ENCODE measurements at regions not wholly inside any gene's neighbourhood (a gene's known extent, or its start where the extent isn't known, plus 50 kb on each side); places are given as distances from the start of the nearest gene placed in this dataset.
"Not testable (repeated sequence)": the region's sequence is repeated elsewhere in the genome, so short reads cannot be mapped to it uniquely, and the experiment has no call there.

DNA sequence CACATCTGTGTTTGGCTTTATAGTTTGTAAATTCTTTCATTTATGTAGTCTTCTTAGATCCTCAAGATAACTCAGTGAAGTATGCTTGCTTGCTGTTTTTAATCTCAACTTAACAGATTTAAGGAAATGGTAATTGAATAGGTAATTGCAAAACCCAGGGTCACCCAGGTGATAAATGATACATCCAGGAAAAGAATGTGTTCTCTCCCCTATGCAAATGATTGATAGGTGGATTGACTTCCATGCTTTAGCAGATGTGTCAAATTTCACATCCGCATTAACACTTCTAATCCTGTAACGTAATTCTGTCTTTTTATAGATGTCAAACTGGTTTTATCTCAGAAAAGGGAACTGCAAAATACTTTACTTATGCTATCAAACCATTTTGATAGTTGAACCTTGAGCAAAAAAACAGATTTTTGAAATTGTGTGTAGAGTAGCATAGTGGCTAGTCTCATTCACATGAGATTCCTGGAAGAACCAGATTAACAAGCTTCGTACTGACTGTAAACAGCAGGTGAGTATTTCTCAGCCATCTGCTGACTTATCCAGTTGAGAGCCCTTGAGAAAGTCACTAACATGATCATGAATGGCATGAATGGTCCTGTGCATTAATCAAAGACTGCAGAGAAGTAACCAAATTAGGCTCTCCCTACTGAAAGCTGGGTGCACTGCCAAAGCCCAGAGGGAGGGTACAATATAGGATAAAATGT is 86.7 kb upstream of the PAM start:
- 64% methylated on average over 3 of the region's 3 CpGs for WGBS, 2 experiments (ENCODE audit: low coverage in 1 of 2, low lambda C conversion rate in 2 of 2, missing lambda C conversion rate in 2 of 2)
- Histone ChIP-seq H3K4me2 (ENCODE audit: unreplicated experiment) (no peak overlapping the region), H3K9me2 (ENCODE audit: insufficient read depth) (no peaks in the 10 kb centered on the region), H3K9me3 (ENCODE audit: low read depth) (no peaks in the 10 kb centered on the region), H3K9ac (no peak overlapping the region), H3K36me3 (ENCODE audit: low read depth) (no peaks in the 10 kb centered on the region), H3K4me3 (no peak overlapping the region), H4K20me1 (ENCODE audit: insufficient read depth) (no peaks in the 10 kb centered on the region), H3K27ac (no peak overlapping the region), H2AFZ (no peak overlapping the region), H3F3A (ENCODE audit: insufficient read depth) (0 out of 2 replicates have a peak, but pooled peaks cover 15% of the 10 kb centered on the region), H3K79me2 (ENCODE audit: insufficient read depth) (no peaks in the 10 kb centered on the region), H3K4me1 (ENCODE audit: insufficient read depth) (peaks cover 11% of the 10 kb centered on the region), H3K27me3 (replicated peaks; ENCODE audit: insufficient read depth) (no peaks in the 10 kb centered on the region)
- TF ChIP-seq EZH2 (IDR thresholded peaks at IDR 0.05; ENCODE audit: insufficient read depth, poor library complexity, severe bottlenecking) (no peak), EZH2phosphoT487 (IDR thresholded peaks at IDR 0.05; ENCODE audit: insufficient read depth, low read depth) (no peak)
- in situ Hi-C loops (cut with MboI): no loop called here
- no peak for DNase-seq

DNA sequence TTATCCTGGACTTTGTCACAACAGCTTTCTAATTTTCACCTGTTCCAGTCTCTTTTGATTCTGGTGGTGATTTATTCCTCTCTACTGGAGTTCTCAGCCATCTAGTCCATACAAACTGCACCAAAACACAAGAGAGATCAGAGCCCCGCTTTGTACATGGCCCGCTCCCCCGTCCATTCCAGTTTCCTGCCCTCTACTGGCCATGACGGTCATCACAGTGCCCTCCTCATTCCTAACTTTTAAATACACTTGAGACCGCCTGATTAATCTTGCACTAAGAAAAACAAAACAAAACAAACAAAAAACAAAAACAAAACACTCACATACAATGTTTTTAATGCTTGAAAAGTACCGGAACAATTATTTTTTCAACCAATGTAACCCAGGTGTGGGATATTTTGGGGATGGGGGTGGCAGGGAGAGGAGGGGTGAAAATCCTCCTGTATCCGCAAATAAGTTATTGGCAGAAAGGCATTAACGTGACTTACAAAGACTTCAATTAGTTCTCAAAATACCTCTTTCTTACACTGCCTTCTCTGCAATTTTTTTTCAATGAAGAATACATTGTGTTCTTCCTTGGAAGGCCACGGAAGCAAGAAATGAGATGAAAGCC is 84.8 kb upstream of the PAM start:
- no peaks in the 10 kb centered on the region for H3K9me3 ChIP-seq (ENCODE audit: low read depth)
- H2AFZ ChIP-seq: peak overlapping the region; percentile 12; the same call in 1 of the 2 replicates
- H3K27ac ChIP-seq: no peak overlapping the region
- H3K4me1 ChIP-seq (ENCODE audit: insufficient read depth): no peaks in the 10 kb centered on the region; the same call in 1 of the 2 replicates
- H3F3A ChIP-seq (ENCODE audit: insufficient read depth): 0 out of 2 replicates have a peak, but pooled peaks cover 4% of the 10 kb centered on the region
- DNase-seq: peak; percentile 59
- H3K36me3 ChIP-seq (ENCODE audit: low read depth): no peaks in the 10 kb centered on the region
- no peaks in the 10 kb centered on the region for H4K20me1 ChIP-seq (ENCODE audit: insufficient read depth)
- H3K9me2 ChIP-seq (ENCODE audit: insufficient read depth): no peaks in the 10 kb centered on the region
- TF ChIP-seq EZH2phosphoT487 (IDR thresholded peaks at IDR 0.05; ENCODE audit: insufficient read depth, low read depth) (no peak), EZH2 (IDR thresholded peaks at IDR 0.05; ENCODE audit: insufficient read depth, poor library complexity, severe bottlenecking) (no peak)
- no peaks in the 10 kb centered on the region for H3K79me2 ChIP-seq (ENCODE audit: insufficient read depth)
- H3K27me3 ChIP-seq (replicated peaks; ENCODE audit: insufficient read depth): no peaks in the 10 kb centered on the region
- no peak overlapping the region for H3K4me2 ChIP-seq (ENCODE audit: unreplicated experiment)
- in situ Hi-C loops (cut with MboI): no loop called here
- no peak overlapping the region for H3K9ac ChIP-seq
- no peak overlapping the region for H3K4me3 ChIP-seq
- WGBS, 2 experiments (ENCODE audit: low coverage in 1 of 2, low lambda C conversion rate in 2 of 2, missing lambda C conversion rate in 2 of 2): 34 to 35% methylated on average over 9 of the region's 9 CpGs

DNA sequence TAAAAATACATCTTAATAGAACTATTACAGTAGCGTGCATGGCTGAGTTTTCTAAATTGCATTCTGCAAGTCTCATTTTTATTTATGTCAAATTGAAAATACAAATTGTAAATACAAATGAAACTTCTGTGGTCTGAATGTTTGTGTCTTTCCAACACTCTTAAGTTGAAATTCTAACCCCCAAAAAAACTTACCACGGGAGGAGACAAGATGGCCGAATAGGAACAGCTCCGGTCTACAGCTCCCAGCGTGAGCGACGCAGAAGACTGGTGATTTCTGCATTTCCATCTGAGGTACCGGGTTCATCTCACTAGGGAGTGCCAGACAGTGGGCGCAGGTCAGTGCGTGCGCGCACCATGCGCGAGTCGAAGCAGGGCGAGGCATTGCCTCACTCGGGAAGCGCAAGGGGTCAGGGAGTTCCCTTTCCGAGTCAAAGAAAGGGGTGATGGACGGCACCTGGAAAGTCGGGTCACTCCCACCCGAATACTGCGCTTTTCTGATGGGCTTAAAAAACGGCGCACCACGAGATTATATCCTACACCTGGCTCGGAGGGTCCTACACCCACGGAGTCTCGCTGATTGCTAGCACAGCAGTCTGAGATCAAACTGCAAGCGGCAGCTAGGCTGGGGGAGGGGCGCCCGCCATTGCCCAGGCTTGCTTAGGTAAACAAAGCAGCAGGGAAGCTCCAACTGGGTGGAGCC is 83.9 kb upstream of the PAM start:
- in situ Hi-C loops (cut with MboI); H3K9me2 ChIP-seq (ENCODE audit: insufficient read depth); H3F3A ChIP-seq (ENCODE audit: insufficient read depth); H3K27ac ChIP-seq; H3K27me3 ChIP-seq (replicated peaks; ENCODE audit: insufficient read depth); H3K36me3 ChIP-seq (ENCODE audit: low read depth); DNase-seq; H3K4me2 ChIP-seq (ENCODE audit: unreplicated experiment); H3K9me3 ChIP-seq (ENCODE audit: low read depth); H2AFZ ChIP-seq; H3K9ac ChIP-seq; H4K20me1 ChIP-seq (ENCODE audit: insufficient read depth); H3K4me1 ChIP-seq (ENCODE audit: insufficient read depth); H3K4me3 ChIP-seq; H3K79me2 ChIP-seq (ENCODE audit: insufficient read depth): not testable (repeated sequence)
- 67 to 80% methylated on average over 18 to 32 of the region's 32 CpGs for WGBS, 2 experiments (ENCODE audit: low coverage in 1 of 2, low lambda C conversion rate in 2 of 2, missing lambda C conversion rate in 2 of 2)

DNA sequence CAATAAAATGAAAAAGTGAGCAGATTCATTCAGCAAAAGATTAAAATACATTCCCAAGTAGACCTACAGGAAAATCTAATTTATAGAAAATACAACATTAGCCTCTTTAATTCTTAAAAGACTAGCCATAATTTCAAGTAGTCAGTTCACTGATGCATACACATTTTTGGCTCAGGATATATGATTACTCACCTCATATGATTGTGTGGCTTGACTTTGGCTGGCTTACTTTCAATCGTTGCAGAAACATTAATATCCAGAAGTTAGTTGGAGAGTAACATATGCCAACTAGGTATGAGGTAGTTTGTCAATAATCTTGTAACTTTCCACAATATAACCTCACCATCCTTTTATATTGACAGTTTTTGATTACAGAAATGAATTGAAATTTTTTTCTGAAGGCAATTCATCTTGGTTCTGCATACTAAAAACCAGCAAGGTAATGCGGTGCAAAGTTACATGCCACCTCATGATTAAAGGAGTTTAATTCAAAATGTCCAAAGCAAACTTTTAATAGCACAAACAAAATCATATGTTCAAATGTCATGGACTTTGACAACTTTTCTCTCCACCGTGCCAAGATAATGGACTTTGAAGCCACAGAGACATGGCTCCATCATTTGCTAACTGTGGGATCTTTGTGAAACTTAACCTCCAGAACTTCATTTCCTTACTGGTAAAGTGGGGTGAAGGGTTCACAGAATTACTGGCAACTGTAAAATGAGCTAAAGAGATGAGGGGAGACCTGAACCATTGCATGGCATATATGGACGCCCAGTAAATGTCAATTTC is 76.6 kb upstream of the PAM start:
- in situ Hi-C loops (cut with MboI): no loop called here
- peak overlapping the region; percentile 21 for H3K4me2 ChIP-seq (ENCODE audit: unreplicated experiment)
- peaks cover 11% of the 10 kb centered on the region; the same call in 1 of the 2 replicates for H3F3A ChIP-seq (ENCODE audit: insufficient read depth)

More for the DNA sequence above, 76.6 kb upstream of the PAM start:
- Histone ChIP-seq H4K20me1 (ENCODE audit: insufficient read depth) (no peaks in the 10 kb centered on the region), H3K9ac (no peak overlapping the region), H3K27me3 (replicated peaks; ENCODE audit: insufficient read depth) (no peaks in the 10 kb centered on the region), H3K9me3 (ENCODE audit: low read depth) (no peaks in the 10 kb centered on the region), H3K27ac (no peak overlapping the region), H3K4me1 (ENCODE audit: insufficient read depth) (peaks cover 27% of the 10 kb centered on the region), H3K79me2 (ENCODE audit: insufficient read depth) (no peaks in the 10 kb centered on the region), H2AFZ (no peak overlapping the region), H3K36me3 (ENCODE audit: low read depth) (no peaks in the 10 kb centered on the region), H3K4me3 (no peak overlapping the region; the same call in 1 of the 2 replicates), H3K9me2 (ENCODE audit: insufficient read depth) (no peaks in the 10 kb centered on the region)
- TF ChIP-seq EZH2 (IDR thresholded peaks at IDR 0.05; ENCODE audit: insufficient read depth, poor library complexity, severe bottlenecking): no peak
- 71 to 73% methylated on average over 4 of the region's 4 CpGs for WGBS, 2 experiments (ENCODE audit: low coverage in 1 of 2, low lambda C conversion rate in 2 of 2, missing lambda C conversion rate in 2 of 2)
- DNase-seq: peak; percentile 84
